Breast epithelium (tissue), 3 donors: ENCODE measurements at regions not wholly inside any gene's neighbourhood (a gene's known extent, or its start where the extent isn't known, plus 50 kb on each side); places are given as distances from the start of the nearest gene placed in this dataset.

Experiments
- POLR2A ChIP-seq: fragments of 450-650 bp; IDR thresholded peaks from one replicate; pipeline ENCODE4 v1.6.1; 2016; ENCODE audit warnings: antibody characterized with exemption, mild to moderate bottlenecking, moderate library complexity
- TF ChIP-seq, protein P1 (sequence below), 3 donors: fragments of 450-650 bp; IDR thresholded peaks; one replicate each; pipeline ENCODE4 v1.5.1; 2016 to 2017; ENCODE audit warnings: antibody characterized with exemption in 3 of 3, mild to moderate bottlenecking in 3 of 3, moderate library complexity in 3 of 3

- no peak for TF ChIP-seq POLR2A
- TF ChIP-seq, protein P1, sequence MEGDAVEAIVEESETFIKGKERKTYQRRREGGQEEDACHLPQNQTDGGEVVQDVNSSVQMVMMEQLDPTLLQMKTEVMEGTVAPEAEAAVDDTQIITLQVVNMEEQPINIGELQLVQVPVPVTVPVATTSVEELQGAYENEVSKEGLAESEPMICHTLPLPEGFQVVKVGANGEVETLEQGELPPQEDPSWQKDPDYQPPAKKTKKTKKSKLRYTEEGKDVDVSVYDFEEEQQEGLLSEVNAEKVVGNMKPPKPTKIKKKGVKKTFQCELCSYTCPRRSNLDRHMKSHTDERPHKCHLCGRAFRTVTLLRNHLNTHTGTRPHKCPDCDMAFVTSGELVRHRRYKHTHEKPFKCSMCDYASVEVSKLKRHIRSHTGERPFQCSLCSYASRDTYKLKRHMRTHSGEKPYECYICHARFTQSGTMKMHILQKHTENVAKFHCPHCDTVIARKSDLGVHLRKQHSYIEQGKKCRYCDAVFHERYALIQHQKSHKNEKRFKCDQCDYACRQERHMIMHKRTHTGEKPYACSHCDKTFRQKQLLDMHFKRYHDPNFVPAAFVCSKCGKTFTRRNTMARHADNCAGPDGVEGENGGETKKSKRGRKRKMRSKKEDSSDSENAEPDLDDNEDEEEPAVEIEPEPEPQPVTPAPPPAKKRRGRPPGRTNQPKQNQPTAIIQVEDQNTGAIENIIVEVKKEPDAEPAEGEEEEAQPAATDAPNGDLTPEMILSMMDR (IDR thresholded peaks at IDR 0.05), result no peak
Observed at GRCh38 chr1:195999022-195999421, 609.2 kb downstream of the KCNT2 start.
